OCI-LY3 (cell line): ENCODE measurements at regions not wholly inside any gene's neighbourhood (a gene's known extent, or its start where the extent isn't known, plus 50 kb on each side); places are given as distances from the start of the nearest gene placed in this dataset.

ENCODE experiments used
- H2AFZ ChIP-seq: fragments of 200-600, 300-600 bp; shearing (Covaris generic); 2 replicates; pipeline ENCODE4 v1.6.0; 2014; ENCODE audit warnings: antibody characterized with exemption, low read depth, low read length
- H3K27ac ChIP-seq: fragments of 200-600, 300-600 bp; sonication (generic); 2 replicates; pipeline ENCODE4 v1.5.1; 2014; ENCODE audit warnings: mild to moderate bottlenecking, low read length, moderate library complexity, mixed read lengths
- H3K27me3 ChIP-seq: fragments of 200-600, 300-600 bp; sonication (generic); 2 replicates; pipeline ENCODE4 v1.6.1; 2014; ENCODE audit warnings: low read depth, low read length, mixed read lengths
- H3K36me3 ChIP-seq: fragments of 200-600, 300-600 bp; sonication (generic); replicated peaks from 2 replicates; pipeline ENCODE3; 2014; ENCODE audit warnings: low read depth, low read length, mixed read lengths
- H3K4me1 ChIP-seq: fragments of 300-600, 200-600 bp; sonication (generic); 2 replicates; pipeline ENCODE4 v1.6.1; 2014; ENCODE audit warnings: low read length, mixed read lengths
- H3K4me2 ChIP-seq: fragments of 200-600, 300-600 bp; sonication (generic); 2 replicates; pipeline ENCODE4 v1.6.1; 2014; ENCODE audit warnings: low read length, mixed read lengths
- H3K4me3 ChIP-seq: fragments of 300-600, 200-600 bp; sonication (generic); 2 replicates; pipeline ENCODE4 v1.5.1; 2014; ENCODE audit warnings: antibody characterized with exemption, mild to moderate bottlenecking, low read length, moderate library complexity
- H3K79me2 ChIP-seq: fragments of 300-600, 200-600 bp; shearing (Covaris generic); 2 replicates; pipeline ENCODE4 v1.6.1; 2014; ENCODE audit warnings: mild to moderate bottlenecking, low read length, mixed read lengths
- H3K9ac ChIP-seq: fragments of 300-600, 200-600 bp; shearing (Covaris generic); 2 replicates; pipeline ENCODE4 v1.6.0; 2014; ENCODE audit warnings: mild to moderate bottlenecking, low read length, moderate library complexity
- H3K9me3 ChIP-seq: fragments of 200-600, 300-600 bp; shearing (Covaris generic); 2 replicates; pipeline ENCODE4 v1.6.1; 2014; ENCODE audit warnings: low read length, mixed read lengths; ENCODE audit not compliant: insufficient read depth
- H4K20me1 ChIP-seq: fragments of 200-600, 300-600 bp; sonication (generic); 2 replicates; pipeline ENCODE4 v1.6.1; 2016; ENCODE audit warnings: low read length, mixed read lengths; ENCODE audit not compliant: insufficient read depth
- CTCF ChIP-seq: fragments of 200-600, 300-600 bp; sonication (generic); IDR thresholded peaks from 2 replicates; pipeline ENCODE4 v1.5.1; 2014; ENCODE audit warnings: antibody characterized with exemption, low read length, low read depth
- EZH2phosphoT487 ChIP-seq: fragments of 200-600 bp; shearing (Covaris generic); IDR thresholded peaks from 2 replicates; pipeline ENCODE4 v1.6.1; 2018; ENCODE audit warnings: antibody characterized with exemption, mixed run types, low read depth

- no peak for TF ChIP-seq CTCF
- no peak for TF ChIP-seq EZH2phosphoT487
These were observed 214.5 kb upstream of the IGFBP3 start for GRCh38 chr7:46135557-46135956.

GRCh38 chr7:46134795-46135194 lies 213.7 kb upstream of the IGFBP3 start:
- Histone ChIP-seq H4K20me1 (no peaks in the 10 kb centered on the region), H3K4me1 (peaks cover 40% of the 10 kb centered on the region), H2AFZ (no peak overlapping the region), H3K9me3 (0 out of 2 replicates have a peak, but pooled peaks cover 2% of the 10 kb centered on the region), H3K36me3 (peaks cover 3% of the 10 kb centered on the region), H3K27ac (no peak overlapping the region), H3K27me3 (no peaks in the 10 kb centered on the region), H3K9ac (no peak overlapping the region), H3K4me3 (no peak overlapping the region), H3K4me2 (no peak overlapping the region), H3K79me2 (no peaks in the 10 kb centered on the region)
- no peak for TF ChIP-seq EZH2phosphoT487
- no peak for TF ChIP-seq CTCF

More at GRCh38 chr7:46135557-46135956, 214.5 kb upstream of the IGFBP3 start:
- H4K20me1 ChIP-seq, result no peaks in the 10 kb centered on the region
- H2AFZ ChIP-seq, result no peak overlapping the region
- H3K4me1 ChIP-seq, result peaks cover 43% of the 10 kb centered on the region
- 0 out of 2 replicates have a peak, but pooled peaks cover 2% of the 10 kb centered on the region for H3K9me3 ChIP-seq
- H3K9ac ChIP-seq, result no peak overlapping the region
- H3K4me3 ChIP-seq, result no peak overlapping the region
- peaks cover 3% of the 10 kb centered on the region for H3K36me3 ChIP-seq
- no peak overlapping the region for H3K4me2 ChIP-seq
- no peaks in the 10 kb centered on the region for H3K27me3 ChIP-seq
- H3K79me2 ChIP-seq, result no peaks in the 10 kb centered on the region
- H3K27ac ChIP-seq, result no peak overlapping the region

- Histone ChIP-seq H3K27me3 (no peaks in the 10 kb centered on the region), H3K79me2 (no peaks in the 10 kb centered on the region), H3K4me1 (peaks cover 37% of the 10 kb centered on the region), H3K9ac (no peak overlapping the region), H4K20me1 (no peaks in the 10 kb centered on the region), H3K36me3 (peaks cover 3% of the 10 kb centered on the region), H3K27ac (no peak overlapping the region), H3K4me3 (no peak overlapping the region), H3K4me2 (no peak overlapping the region), H2AFZ (no peak overlapping the region), H3K9me3 (0 out of 2 replicates have a peak, but pooled peaks cover 2% of the 10 kb centered on the region)
- TF ChIP-seq CTCF, result no peak
- TF ChIP-seq EZH2phosphoT487, result no peak
These were observed 213.3 kb upstream of the IGFBP3 start for GRCh38 chr7:46134385-46134784.

GRCh38 chr7:46133751-46134150 lies 212.7 kb upstream of the IGFBP3 start:
- no peak overlapping the region for H3K4me2 ChIP-seq
- H3K9ac ChIP-seq, result no peak overlapping the region
- TF ChIP-seq CTCF (no peak), EZH2phosphoT487 (no peak)

More at GRCh38 chr7:46133751-46134150, 212.7 kb upstream of the IGFBP3 start:
- H3K4me1 ChIP-seq, result peaks cover 38% of the 10 kb centered on the region
- H2AFZ ChIP-seq, result no peak overlapping the region
- H3K9me3 ChIP-seq, result 0 out of 2 replicates have a peak, but pooled peaks cover 2% of the 10 kb centered on the region
- no peak overlapping the region for H3K27ac ChIP-seq
- peaks cover 3% of the 10 kb centered on the region for H3K36me3 ChIP-seq
- no peaks in the 10 kb centered on the region for H4K20me1 ChIP-seq
- H3K4me3 ChIP-seq, result no peak overlapping the region
- no peaks in the 10 kb centered on the region for H3K27me3 ChIP-seq
- H3K79me2 ChIP-seq, result no peaks in the 10 kb centered on the region
